ENCODE measurements at regions not wholly inside any gene's neighbourhood (a gene's known extent, or its start where the extent isn't known, plus 50 kb on each side); places are given as distances from the start of the nearest gene placed in this dataset.

GRCh38 chr16:61005952-61006351, 1030.3 kb downstream of the CDH8 start:
- no peak overlapping the region for H3K4me3 ChIP-seq (ENCODE audit: low read depth, low read length)
- no peaks in the 10 kb centered on the region for H3K27me3 ChIP-seq (replicated peaks)
- DNase-seq, result no peak
- no peak for TF ChIP-seq CTCF (IDR thresholded peaks at IDR 0.05; ENCODE audit: low read depth, low read length, missing control alignments)
- in situ Hi-C loops (cut with HindIII; ENCODE audit: low pct_ligation_motif_present, low sequenced_read_pairs), result no loop called here
- H3K27ac ChIP-seq, result no peak overlapping the region
- H3K36me3 ChIP-seq (replicated peaks), result no peaks in the 10 kb centered on the region

- TF ChIP-seq CTCF (IDR thresholded peaks at IDR 0.05; ENCODE audit: low read depth, low read length, missing control alignments), result no peak
- H3K27me3 ChIP-seq (replicated peaks), result no peaks in the 10 kb centered on the region
- in situ Hi-C loops (cut with HindIII; ENCODE audit: low pct_ligation_motif_present, low sequenced_read_pairs), result no loop called here
- DNase-seq, result no peak
- H3K36me3 ChIP-seq (replicated peaks), result no peaks in the 10 kb centered on the region
- no peak overlapping the region for H3K27ac ChIP-seq
- H3K4me3 ChIP-seq (ENCODE audit: low read depth, low read length), result no peak overlapping the region
Observed at GRCh38 chr16:61002479-61003204, 1033.6 kb downstream of the CDH8 start.

- no peak for TF ChIP-seq CTCF (IDR thresholded peaks at IDR 0.05; ENCODE audit: low read depth, low read length, missing control alignments)
- in situ Hi-C loops (cut with HindIII; ENCODE audit: low pct_ligation_motif_present, low sequenced_read_pairs), result no loop called here
- no peaks in the 10 kb centered on the region for H3K27me3 ChIP-seq (replicated peaks)
- DNase-seq, result no peak
- no peak overlapping the region for H3K4me3 ChIP-seq (ENCODE audit: low read depth, low read length)
- no peaks in the 10 kb centered on the region for H3K36me3 ChIP-seq (replicated peaks)
- no peak overlapping the region for H3K27ac ChIP-seq
Observed at GRCh38 chr16:60991886-60992285, 1044.4 kb downstream of the CDH8 start.

- DNase-seq, result no peak
- no peaks in the 10 kb centered on the region for H3K36me3 ChIP-seq (replicated peaks)
- no peak overlapping the region for H3K4me3 ChIP-seq (ENCODE audit: low read depth, low read length)
- no peaks in the 10 kb centered on the region for H3K27me3 ChIP-seq (replicated peaks)
- in situ Hi-C loops (cut with HindIII; ENCODE audit: low pct_ligation_motif_present, low sequenced_read_pairs), result no loop called here
- no peak for TF ChIP-seq CTCF (IDR thresholded peaks at IDR 0.05; ENCODE audit: low read depth, low read length, missing control alignments)
- no peak overlapping the region for H3K27ac ChIP-seq
Observed at GRCh38 chr16:60989592-60989991, 1046.6 kb downstream of the CDH8 start.

- no peak for DNase-seq
- no peak for TF ChIP-seq CTCF (IDR thresholded peaks at IDR 0.05; ENCODE audit: low read depth, low read length, missing control alignments)
- no peak overlapping the region for H3K27ac ChIP-seq
- no peak overlapping the region for H3K4me3 ChIP-seq (ENCODE audit: low read depth, low read length)
- no peaks in the 10 kb centered on the region for H3K36me3 ChIP-seq (replicated peaks)
- H3K27me3 ChIP-seq (replicated peaks), result no peaks in the 10 kb centered on the region
- in situ Hi-C loops (cut with HindIII; ENCODE audit: low pct_ligation_motif_present, low sequenced_read_pairs), result no loop called here
Observed at GRCh38 chr16:60979119-60979518, 1057.1 kb downstream of the CDH8 start.

- in situ Hi-C loops (cut with HindIII; ENCODE audit: low pct_ligation_motif_present, low sequenced_read_pairs), result no loop called here
- H3K4me3 ChIP-seq (ENCODE audit: low read depth, low read length), result no peak overlapping the region
- no peak overlapping the region for H3K27ac ChIP-seq
- no peak for TF ChIP-seq CTCF (IDR thresholded peaks at IDR 0.05; ENCODE audit: low read depth, low read length, missing control alignments)
- DNase-seq, result no peak
- no peaks in the 10 kb centered on the region for H3K27me3 ChIP-seq (replicated peaks)
- H3K36me3 ChIP-seq (replicated peaks), result no peaks in the 10 kb centered on the region
Observed at GRCh38 chr16:60949800-60950199, 1086.4 kb downstream of the CDH8 start.
